ENCODE measurements at regions not wholly inside any gene's neighbourhood (a gene's known extent, or its start where the extent isn't known, plus 50 kb on each side); places are given as distances from the start of the nearest gene placed in this dataset.
A peak's percentile ranks its signal among the peaks of the same experiment; 100 is the strongest.

- H3K4me3 ChIP-seq (ENCODE audit: insufficient read depth, low read depth, low read length) = no peak overlapping the region
- H3K9me3 Mint-ChIP-seq (ENCODE audit: unreplicated experiment) = peaks cover 7% of the 10 kb centered on the region
Measured at GRCh38 chr7:10245406-10245805, 728.3 kb upstream of the PHF14 start.

GRCh38 chr7:10257438-10257837 lies 716.2 kb upstream of the PHF14 start:
- Histone ChIP-seq H3K4me1 (ENCODE audit: insufficient read depth, low read length) (no peaks in the 10 kb centered on the region), H3K79me2 (ENCODE audit: insufficient read depth, low read length) (no peaks in the 10 kb centered on the region), H3K4me3 (ENCODE audit: insufficient read depth, low read depth, low read length) (no peak overlapping the region), H3K9ac (ENCODE audit: low read length) (no peak overlapping the region), H3K27ac (ENCODE audit: low read depth, low read length) (no peak overlapping the region), H3K36me3 (ENCODE audit: insufficient read depth, low read length) (no peaks in the 10 kb centered on the region), H3K27me3 (ENCODE audit: insufficient read depth, low read length) (no peaks in the 10 kb centered on the region), H4K20me1 (ENCODE audit: insufficient read depth, low read length) (no peaks in the 10 kb centered on the region), H2AFZ (ENCODE audit: low read depth, low read length) (no peak overlapping the region), H3K9me3 (ENCODE audit: insufficient read depth, low read depth, low read length) (no peaks in the 10 kb centered on the region), H3K4me2 (ENCODE audit: low read length) (no peak overlapping the region)
- DNase-seq (ENCODE audit: low read depth) (peak; percentile 11), FAIRE-seq (no peak)
- no peak overlapping the region for H3K4me3 Mint-ChIP-seq (ENCODE audit: unreplicated experiment)
- H3K27ac Mint-ChIP-seq (ENCODE audit: unreplicated experiment) = no peak overlapping the region
- no peaks in the 10 kb centered on the region for H3K36me3 Mint-ChIP-seq (ENCODE audit: low read depth, unreplicated experiment)
- TF ChIP-seq CTCF (IDR thresholded peaks at IDR 0.05; ENCODE audit: insufficient read depth, low read depth, low read length) (no peak), EZH2 (IDR thresholded peaks at IDR 0.05; ENCODE audit: insufficient read depth, low read length) (no peak)
- H3K9me3 Mint-ChIP-seq (ENCODE audit: unreplicated experiment) = no peaks in the 10 kb centered on the region
- H3K27me3 Mint-ChIP-seq (ENCODE audit: low read depth, unreplicated experiment) = no peaks in the 10 kb centered on the region
- no peaks in the 10 kb centered on the region for H3K4me1 Mint-ChIP-seq (ENCODE audit: low read depth, unreplicated experiment)

More at GRCh38 chr7:10245406-10245805, 728.3 kb upstream of the PHF14 start:
- DNase-seq (ENCODE audit: low read depth) = no peak
- no peak for TF ChIP-seq EZH2 (IDR thresholded peaks at IDR 0.05; ENCODE audit: insufficient read depth, low read length)
- no peak for TF ChIP-seq CTCF (IDR thresholded peaks at IDR 0.05; ENCODE audit: insufficient read depth, low read depth, low read length)
- Mint-ChIP-seq H3K4me3 (ENCODE audit: unreplicated experiment) (no peak overlapping the region), H3K27me3 (ENCODE audit: low read depth, unreplicated experiment) (no peaks in the 10 kb centered on the region), H3K27ac (ENCODE audit: unreplicated experiment) (no peak overlapping the region), H3K4me1 (ENCODE audit: low read depth, unreplicated experiment) (no peaks in the 10 kb centered on the region), H3K36me3 (ENCODE audit: low read depth, unreplicated experiment) (no peaks in the 10 kb centered on the region)
- Histone ChIP-seq H4K20me1 (ENCODE audit: insufficient read depth, low read length) (no peaks in the 10 kb centered on the region), H2AFZ (ENCODE audit: low read depth, low read length) (no peak overlapping the region), H3K27ac (ENCODE audit: low read depth, low read length) (no peak overlapping the region), H3K4me1 (ENCODE audit: insufficient read depth, low read length) (peaks cover 2% of the 10 kb centered on the region), H3K27me3 (ENCODE audit: insufficient read depth, low read length) (no peaks in the 10 kb centered on the region), H3K9ac (ENCODE audit: low read length) (no peak overlapping the region), H3K36me3 (ENCODE audit: insufficient read depth, low read length) (no peaks in the 10 kb centered on the region), H3K4me2 (ENCODE audit: low read length) (no peak overlapping the region), H3K79me2 (ENCODE audit: insufficient read depth, low read length) (no peaks in the 10 kb centered on the region), H3K9me3 (ENCODE audit: insufficient read depth, low read depth, low read length) (peaks cover 8% of the 10 kb centered on the region)
- FAIRE-seq = no peak

GRCh38 chr7:10266976-10267375 lies 706.7 kb upstream of the PHF14 start:
- H3K27me3 ChIP-seq (ENCODE audit: insufficient read depth, low read length) = no peaks in the 10 kb centered on the region
- Mint-ChIP-seq H3K4me3 (ENCODE audit: unreplicated experiment) (no peak overlapping the region), H3K27ac (ENCODE audit: unreplicated experiment) (no peak overlapping the region), H3K4me1 (ENCODE audit: low read depth, unreplicated experiment) (no peaks in the 10 kb centered on the region), H3K27me3 (ENCODE audit: low read depth, unreplicated experiment) (no peaks in the 10 kb centered on the region), H3K9me3 (ENCODE audit: unreplicated experiment) (no peaks in the 10 kb centered on the region), H3K36me3 (ENCODE audit: low read depth, unreplicated experiment) (no peaks in the 10 kb centered on the region)
- H3K9me3 ChIP-seq (ENCODE audit: insufficient read depth, low read depth, low read length) = no peaks in the 10 kb centered on the region
- no peak for FAIRE-seq
- TF ChIP-seq CTCF (IDR thresholded peaks at IDR 0.05; ENCODE audit: insufficient read depth, low read depth, low read length) = no peak
- TF ChIP-seq EZH2 (IDR thresholded peaks at IDR 0.05; ENCODE audit: insufficient read depth, low read length) = no peak
- DNase-seq (ENCODE audit: low read depth) = no peak
- H3K4me2 ChIP-seq (ENCODE audit: low read length) = no peak overlapping the region
- H4K20me1 ChIP-seq (ENCODE audit: insufficient read depth, low read length) = no peaks in the 10 kb centered on the region
- H3K79me2 ChIP-seq (ENCODE audit: insufficient read depth, low read length) = no peaks in the 10 kb centered on the region
- H3K4me3 ChIP-seq (ENCODE audit: insufficient read depth, low read depth, low read length) = no peak overlapping the region
- H3K36me3 ChIP-seq (ENCODE audit: insufficient read depth, low read length) = no peaks in the 10 kb centered on the region
- no peak overlapping the region for H3K27ac ChIP-seq (ENCODE audit: low read depth, low read length)
- no peaks in the 10 kb centered on the region for H3K4me1 ChIP-seq (ENCODE audit: insufficient read depth, low read length)
- no peak overlapping the region for H2AFZ ChIP-seq (ENCODE audit: low read depth, low read length)
- no peak overlapping the region for H3K9ac ChIP-seq (ENCODE audit: low read length)

Data from astrocyte (in vitro differentiated cells and primary cell).